H1 (cell line): ENCODE measurements at regions not wholly inside any gene's neighbourhood (a gene's known extent, or its start where the extent isn't known, plus 50 kb on each side); places are given as distances from the start of the nearest gene placed in this dataset.

Experiments used
- ATF3 ChIP-seq: IDR thresholded peaks from 2 replicates; pipeline ENCODE4 v1.6.1; 2011; ENCODE audit warnings: low read depth, mild to moderate bottlenecking, low read length; ENCODE audit not compliant: insufficient read depth

GRCh38 chrY:8553614-8554013 lies 783.6 kb upstream of the TSPY4 start (continued):
- TF ChIP-seq ATF3 = no peak
